Parathyroid adenoma (tissue), 2 donors: ENCODE measurements at regions not wholly inside any gene's neighbourhood (a gene's known extent, or its start where the extent isn't known, plus 50 kb on each side); places are given as distances from the start of the nearest gene placed in this dataset.
"Not testable (repeated sequence)": the region's sequence is repeated elsewhere in the genome, so short reads cannot be mapped to it uniquely, and the experiment has no call there.

Source experiments
- H2AFZ ChIP-seq: fragments of 300-600 bp; sonication (generic); one replicate; pipeline ENCODE4 v1.7.0; 2017; ENCODE audit warnings: antibody characterized with exemption, mild to moderate bottlenecking
- H3K27ac ChIP-seq: fragments of 300-600 bp; sonication (generic); one replicate; pipeline ENCODE4 v1.7.0; 2017
- H3K27me3 ChIP-seq: fragments of 300-600 bp; sonication (generic); one replicate; pipeline ENCODE4 v1.7.0; 2017; ENCODE audit warnings: low read length; ENCODE audit not compliant: control insufficient read depth, insufficient read depth
- H3K36me3 ChIP-seq: fragments of 300-600 bp; sonication (generic); one replicate; pipeline ENCODE4 v1.7.0; 2017; ENCODE audit warnings: low read length; ENCODE audit not compliant: control insufficient read depth, insufficient read depth
- H3K4me1 ChIP-seq: fragments of 300-600 bp; sonication (generic); one replicate; pipeline ENCODE4 v1.7.0; 2017; ENCODE audit warnings: control low read depth
- H3K4me2 ChIP-seq: fragments of 300-600 bp; sonication (generic); one replicate; pipeline ENCODE4 v1.7.0; 2017; ENCODE audit warnings: low read length
- H3K4me3 ChIP-seq: fragments of 300-600 bp; sonication (generic); one replicate; pipeline ENCODE4 v1.7.0; 2017; ENCODE audit warnings: low read depth, low read length
- H3K79me2 ChIP-seq: fragments of 300-600 bp; sonication (generic); one replicate; pipeline ENCODE4 v1.7.0; 2017; ENCODE audit warnings: control low read depth
- H3K9ac ChIP-seq: fragments of 300-600 bp; sonication (generic); one replicate; pipeline ENCODE4 v1.7.0; 2017; ENCODE audit warnings: mild to moderate bottlenecking
- H3K9me3 ChIP-seq: fragments of 300-600 bp; sonication (generic); one replicate; pipeline ENCODE4 v1.7.0; 2017; ENCODE audit warnings: low read length; ENCODE audit not compliant: control insufficient read depth
- CTCF ChIP-seq: fragments of 300-600 bp; sonication (generic); IDR thresholded peaks from one replicate; pipeline ENCODE4 v1.7.0; 2017; ENCODE audit warnings: antibody characterized with exemption, mild to moderate bottlenecking
- donor health status: primary hyperparathyroidism.

DNA sequence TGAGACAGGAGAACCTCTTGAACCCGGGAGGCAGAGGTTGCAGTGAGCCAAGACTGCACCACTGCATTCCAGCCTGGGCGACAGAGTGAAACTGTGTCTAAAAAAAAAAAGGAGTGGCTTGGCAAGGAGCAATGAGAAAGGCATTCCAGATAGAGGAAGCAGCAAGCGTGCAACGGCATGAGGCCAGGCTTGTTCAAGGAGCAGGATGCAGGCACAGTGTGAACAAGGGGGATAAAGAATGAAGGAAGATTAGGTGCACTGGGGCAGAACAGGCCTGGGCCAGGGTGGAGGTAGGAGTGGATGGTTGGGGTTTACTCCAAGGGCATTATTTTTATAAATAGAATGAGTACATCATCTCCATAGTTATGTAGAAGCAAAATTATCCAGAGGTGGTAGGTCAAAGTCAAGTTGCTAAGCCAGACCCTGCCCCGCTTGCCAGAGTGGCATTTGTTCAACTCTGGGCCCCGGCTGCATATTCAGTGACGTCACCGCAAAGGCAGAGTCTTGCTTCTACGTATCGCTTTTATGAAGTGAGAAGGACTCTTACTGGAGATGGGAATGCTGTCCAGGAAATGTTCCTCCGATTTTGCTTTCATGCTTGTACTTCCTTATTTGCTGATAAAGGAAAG lies 100.2 kb downstream of the KATNIP start:
- Histone ChIP-seq H3K9ac (no peak overlapping the region), H3K4me2 (no peak overlapping the region)

DNA sequence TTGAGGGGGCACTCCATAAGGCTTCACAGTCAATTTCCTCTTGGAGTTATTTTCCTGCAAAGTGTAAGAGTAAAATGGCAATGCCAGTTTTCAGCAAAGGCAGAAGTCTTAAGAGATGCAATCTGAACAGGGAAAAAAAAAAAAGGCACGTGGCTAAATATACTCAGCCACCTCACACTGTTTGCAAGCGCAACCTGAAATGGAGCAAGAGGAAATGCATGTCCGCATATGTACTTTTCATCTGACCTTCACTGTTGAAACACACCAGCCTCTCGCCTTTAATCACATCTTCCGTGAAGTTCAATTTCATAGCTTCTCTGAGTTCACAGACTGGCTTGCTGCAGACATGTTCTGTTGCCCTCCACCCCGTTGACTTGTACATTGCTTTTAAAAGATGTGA lies 101.4 kb downstream of the KATNIP start:
- no peaks in the 10 kb centered on the region for H3K79me2 ChIP-seq
- no peak for TF ChIP-seq CTCF
- H3K9me3 ChIP-seq: no peaks in the 10 kb centered on the region
- no peaks in the 10 kb centered on the region for H3K27me3 ChIP-seq
- no peak overlapping the region for H2AFZ ChIP-seq
- no peaks in the 10 kb centered on the region for H3K36me3 ChIP-seq
- no peak overlapping the region for H3K4me3 ChIP-seq
- H3K4me2 ChIP-seq: no peak overlapping the region
- no peak overlapping the region for H3K27ac ChIP-seq
- no peaks in the 10 kb centered on the region for H3K4me1 ChIP-seq
- no peak overlapping the region for H3K9ac ChIP-seq

More for the DNA sequence above, 100.2 kb downstream of the KATNIP start:
- no peak overlapping the region for H3K4me3 ChIP-seq
- H3K27me3 ChIP-seq: no peaks in the 10 kb centered on the region
- H2AFZ ChIP-seq: no peak overlapping the region
- H3K36me3 ChIP-seq: no peaks in the 10 kb centered on the region
- TF ChIP-seq CTCF: no peak
- H3K27ac ChIP-seq: no peak overlapping the region
- H3K4me1 ChIP-seq: no peaks in the 10 kb centered on the region
- H3K79me2 ChIP-seq: no peaks in the 10 kb centered on the region
- no peaks in the 10 kb centered on the region for H3K9me3 ChIP-seq

DNA sequence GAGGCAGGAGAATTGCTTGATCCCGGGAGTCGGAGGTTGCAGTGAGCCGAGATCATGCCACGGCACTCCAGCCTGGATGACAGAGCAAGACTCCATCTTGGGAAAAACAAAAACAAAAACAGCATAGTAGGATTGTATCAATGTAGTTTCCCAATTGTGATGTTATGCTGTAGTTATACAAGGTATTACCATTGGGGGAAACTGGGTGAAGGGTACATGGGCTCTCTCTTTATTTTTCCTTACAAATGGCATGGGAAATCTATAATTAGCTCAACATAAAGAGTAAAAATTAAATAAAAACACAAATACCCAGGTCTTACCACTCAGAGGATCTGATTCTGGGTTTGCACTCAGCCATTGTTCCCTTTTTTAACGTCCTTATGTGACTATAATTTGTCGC lies 107.9 kb downstream of the KATNIP start:
- Histone ChIP-seq H3K79me2 (no peaks in the 10 kb centered on the region), H2AFZ (no peak overlapping the region), H3K4me1 (no peaks in the 10 kb centered on the region), H3K36me3 (no peaks in the 10 kb centered on the region), H3K27ac (no peak overlapping the region), H3K4me2 (no peak overlapping the region), H3K9ac (no peak overlapping the region), H3K4me3 (no peak overlapping the region), H3K9me3 (no peaks in the 10 kb centered on the region), H3K27me3 (no peaks in the 10 kb centered on the region)
- TF ChIP-seq CTCF: no peak

DNA sequence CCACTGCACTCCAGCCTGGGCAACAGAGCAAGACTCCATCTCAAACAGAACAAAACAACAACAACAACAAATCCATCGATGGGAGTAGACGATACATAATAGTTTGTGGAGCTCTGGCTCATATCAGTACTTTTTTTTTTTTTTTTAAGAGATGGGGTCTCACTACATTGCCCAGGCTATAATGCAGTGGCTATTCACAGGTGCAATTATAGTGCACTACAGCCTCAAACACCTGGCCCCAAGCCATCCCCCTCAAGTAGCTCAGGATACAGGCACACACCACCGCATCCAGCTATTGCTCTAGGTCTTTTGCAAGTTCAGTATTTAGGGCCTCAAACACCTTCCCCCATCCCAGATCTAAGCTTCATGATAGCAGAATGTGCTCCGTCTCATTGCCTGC lies 110.6 kb downstream of the KATNIP start:
- H3K9me3 ChIP-seq: no peaks in the 10 kb centered on the region
- H3K36me3 ChIP-seq: no peaks in the 10 kb centered on the region
- H3K4me1 ChIP-seq: no peaks in the 10 kb centered on the region
- H3K27ac ChIP-seq: no peak overlapping the region
- no peak overlapping the region for H2AFZ ChIP-seq
- H3K9ac ChIP-seq: no peak overlapping the region
- H3K4me2 ChIP-seq: no peak overlapping the region
- no peaks in the 10 kb centered on the region for H3K27me3 ChIP-seq
- H3K79me2 ChIP-seq: no peaks in the 10 kb centered on the region
- TF ChIP-seq CTCF: no peak
- no peak overlapping the region for H3K4me3 ChIP-seq

DNA sequence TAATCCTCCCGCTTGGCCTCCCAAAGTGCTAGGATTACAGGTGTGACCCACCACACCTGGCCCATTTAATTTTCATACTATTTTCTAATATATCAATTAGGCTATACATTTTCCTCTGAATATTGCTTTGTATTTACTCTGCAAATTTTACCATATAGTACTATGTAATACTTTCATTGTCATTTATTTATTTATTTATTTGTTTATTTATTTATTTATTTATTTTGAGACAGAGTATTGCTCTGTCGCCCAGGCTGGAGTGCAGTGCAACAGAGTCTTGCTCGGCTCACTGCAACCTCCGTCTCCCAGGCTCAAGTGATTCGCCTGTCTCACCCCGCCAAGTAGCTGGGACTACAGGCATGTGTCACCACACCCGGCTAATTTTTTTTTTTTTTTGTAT lies 113.3 kb downstream of the KATNIP start:
- not testable (repeated sequence) for H3K27ac ChIP-seq, H3K27me3 ChIP-seq, H3K4me1 ChIP-seq, H3K79me2 ChIP-seq, H3K9ac ChIP-seq, H3K36me3 ChIP-seq, H3K4me3 ChIP-seq, H2AFZ ChIP-seq, H3K9me3 ChIP-seq, H3K4me2 ChIP-seq
